Neural cell (in vitro differentiated cells): ENCODE measurements at regions not wholly inside any gene's neighbourhood (a gene's known extent, or its start where the extent isn't known, plus 50 kb on each side); places are given as distances from the start of the nearest gene placed in this dataset.

ENCODE experiments used
- CTCF ChIP-seq: fragments of 450-650 bp; IDR thresholded peaks from 2 replicates; pipeline ENCODE4 v1.5.1; 2014; ENCODE audit warnings: antibody characterized with exemption, mild to moderate bottlenecking, moderate library complexity; ENCODE audit not compliant: poor library complexity, severe bottlenecking
- EZH2 ChIP-seq: fragments of 200-600, 300-800 bp; shearing (Covaris generic), sonication (generic); IDR thresholded peaks from 2 replicates; pipeline ENCODE4 v1.6.1; 2014; ENCODE audit warnings: antibody characterized with exemption, low read length, borderline replicate concordance, mild to moderate bottlenecking; ENCODE audit not compliant: insufficient read depth, poor library complexity, severe bottlenecking
- REST ChIP-seq: IDR thresholded peaks from 2 replicates; pipeline ENCODE4 v1.6.1; 2012; ENCODE audit warnings: borderline replicate concordance
- SMC3 ChIP-seq: fragments of 450-650 bp; conservative IDR thresholded peaks from 2 replicates; pipeline ENCODE4 v1.6.1; 2014; ENCODE audit warnings: antibody characterized with exemption, mild to moderate bottlenecking, moderate library complexity; ENCODE audit not compliant: poor library complexity

- TF ChIP-seq CTCF: no peak
- no peak for TF ChIP-seq REST
- no peak for TF ChIP-seq SMC3
- TF ChIP-seq EZH2: no peak
Measured at GRCh38 chr16:6835941-6836340, 496.7 kb upstream of the RBFOX1 start.
